Hepatocyte (in vitro differentiated cells): ENCODE measurements at regions not wholly inside any gene's neighbourhood (a gene's known extent, or its start where the extent isn't known, plus 50 kb on each side); places are given as distances from the start of the nearest gene placed in this dataset.

Experiments
- EZH2phosphoT487 ChIP-seq: fragments of 200-600 bp; sonication (generic); IDR thresholded peaks from one replicate; pipeline ENCODE4 v1.6.1; 2018; ENCODE audit warnings: antibody characterized with exemption, mild to moderate bottlenecking, low read depth, moderate library complexity; ENCODE audit not compliant: unreplicated experiment, severe bottlenecking
- TF ChIP-seq, protein P1 (sequence below): fragments of 200-600 bp; sonication (generic); IDR thresholded peaks from 2 replicates; pipeline ENCODE4 v1.5.1; 2016; ENCODE audit warnings: antibody characterized with exemption, mild to moderate bottlenecking; ENCODE audit not compliant: poor library complexity

GRCh38 chr11:122538060-122538459 is 117.5 kb upstream of the UBASH3B start:
- TF ChIP-seq, protein P1, sequence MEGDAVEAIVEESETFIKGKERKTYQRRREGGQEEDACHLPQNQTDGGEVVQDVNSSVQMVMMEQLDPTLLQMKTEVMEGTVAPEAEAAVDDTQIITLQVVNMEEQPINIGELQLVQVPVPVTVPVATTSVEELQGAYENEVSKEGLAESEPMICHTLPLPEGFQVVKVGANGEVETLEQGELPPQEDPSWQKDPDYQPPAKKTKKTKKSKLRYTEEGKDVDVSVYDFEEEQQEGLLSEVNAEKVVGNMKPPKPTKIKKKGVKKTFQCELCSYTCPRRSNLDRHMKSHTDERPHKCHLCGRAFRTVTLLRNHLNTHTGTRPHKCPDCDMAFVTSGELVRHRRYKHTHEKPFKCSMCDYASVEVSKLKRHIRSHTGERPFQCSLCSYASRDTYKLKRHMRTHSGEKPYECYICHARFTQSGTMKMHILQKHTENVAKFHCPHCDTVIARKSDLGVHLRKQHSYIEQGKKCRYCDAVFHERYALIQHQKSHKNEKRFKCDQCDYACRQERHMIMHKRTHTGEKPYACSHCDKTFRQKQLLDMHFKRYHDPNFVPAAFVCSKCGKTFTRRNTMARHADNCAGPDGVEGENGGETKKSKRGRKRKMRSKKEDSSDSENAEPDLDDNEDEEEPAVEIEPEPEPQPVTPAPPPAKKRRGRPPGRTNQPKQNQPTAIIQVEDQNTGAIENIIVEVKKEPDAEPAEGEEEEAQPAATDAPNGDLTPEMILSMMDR: no peak
- TF ChIP-seq EZH2phosphoT487: no peak
